Vagina (tissue), 2 donors: ENCODE measurements at regions not wholly inside any gene's neighbourhood (a gene's known extent, or its start where the extent isn't known, plus 50 kb on each side); places are given as distances from the start of the nearest gene placed in this dataset.
A peak's percentile ranks its signal among the peaks of the same experiment; 100 is the strongest.

Experiments
- DNase-seq, 2 donors: peaks; one replicate each; pipeline ENCODE4 v3.0.0-alpha.2; 2017; ENCODE audit errors: extremely low spot score in 2 of 2
- H3K27ac ChIP-seq: fragments of 200-600 bp; sonication (generic); one replicate; pipeline ENCODE4 v1.5.1; 2019
- H3K27me3 ChIP-seq: fragments of 200-600 bp; sonication (generic); one replicate; pipeline ENCODE4 v1.5.1; 2019
- H3K36me3 ChIP-seq, 2 donors: fragments of 200-600 bp; sonication (generic); one replicate each; pipeline ENCODE4 v1.5.1; 2017 to 2019
- H3K4me1 ChIP-seq: fragments of 200-600 bp; sonication (generic); one replicate; pipeline ENCODE4 v1.5.1; 2019
- H3K4me3 ChIP-seq, 2 donors: fragments of 200-600 bp; sonication (generic); 1 replicate in 1 of 2; 2 replicates in 1 of 2; pipeline ENCODE4 v1.5.1; 2016 to 2019
- H3K9me3 ChIP-seq: fragments of 200-600 bp; sonication (generic); one replicate; pipeline ENCODE4 v1.5.1; 2019
- CTCF ChIP-seq, 3 experiments: fragments of 450-650 bp in 2 of 3; fragments of 200-600 bp in 1 of 3; sonication (generic) in 1 of 3; IDR thresholded peaks; one replicate each; pipeline ENCODE4 v1.5.1; 2017 to 2019; ENCODE audit warnings: antibody characterized with exemption in 3 of 3, mild to moderate bottlenecking in 2 of 3, moderate library complexity in 2 of 3
- POLR2A ChIP-seq, 2 donors: fragments of 450-650 bp; IDR thresholded peaks; one replicate each; pipeline ENCODE4 v1.6.1; 2017; ENCODE audit warnings: antibody characterized with exemption in 2 of 2, mild to moderate bottlenecking in 2 of 2, moderate library complexity in 2 of 2
- POLR2AphosphoS5 ChIP-seq, 2 donors: sonication (generic); formaldehyde crosslinking; IDR thresholded peaks; one replicate each; pipeline ENCODE4 v1.9.0; 2017; ENCODE audit warnings: antibody characterized with exemption in 2 of 2, mild to moderate bottlenecking in 2 of 2, low read depth in 1 of 2; ENCODE audit not compliant: insufficient read depth in 1 of 2
- intact Hi-C: fragments of 100-400 bp; cut with DNase I; formaldehyde crosslinking; loops from one replicate; pipeline ENCODE4 v1.15.1; 2023

DNA sequence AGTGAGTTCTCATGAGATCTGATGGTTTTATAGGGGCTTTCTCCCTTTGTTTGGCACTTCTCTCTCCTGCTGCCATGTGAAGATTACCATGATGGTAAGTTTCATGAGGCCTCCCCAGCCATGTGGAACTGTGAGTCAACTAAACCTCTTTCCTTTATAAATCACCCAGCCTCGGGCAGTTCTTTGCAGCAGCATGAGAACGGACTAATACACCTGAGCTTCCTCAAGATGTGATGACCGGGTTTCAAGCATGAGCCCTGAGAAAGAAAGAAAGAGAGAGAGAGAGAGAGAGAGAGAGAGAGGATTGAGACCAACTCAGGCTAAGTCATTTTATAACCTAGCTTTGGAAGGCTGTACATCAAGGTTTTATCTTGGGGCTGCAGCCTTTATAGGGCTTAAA is 167.7 kb upstream of the SERPINE2 start:
- DNase-seq = no peak
- Histone ChIP-seq H3K36me3 (no peaks in the 10 kb centered on the region), H3K27ac (no peak overlapping the region), H3K4me3 (no peak overlapping the region), H3K4me1 (no peaks in the 10 kb centered on the region), H3K27me3 (no peaks in the 10 kb centered on the region), H3K9me3 (no peaks in the 10 kb centered on the region)
- TF ChIP-seq POLR2A (IDR thresholded peaks at IDR 0.05) (no peak), CTCF (IDR thresholded peaks at IDR 0.05) (no peak), POLR2AphosphoS5 (IDR thresholded peaks at IDR 0.05; ENCODE audit: insufficient read depth in 1 of 2, low read depth in 1 of 2) (no peak)
- intact Hi-C loops = no loop called here

DNA sequence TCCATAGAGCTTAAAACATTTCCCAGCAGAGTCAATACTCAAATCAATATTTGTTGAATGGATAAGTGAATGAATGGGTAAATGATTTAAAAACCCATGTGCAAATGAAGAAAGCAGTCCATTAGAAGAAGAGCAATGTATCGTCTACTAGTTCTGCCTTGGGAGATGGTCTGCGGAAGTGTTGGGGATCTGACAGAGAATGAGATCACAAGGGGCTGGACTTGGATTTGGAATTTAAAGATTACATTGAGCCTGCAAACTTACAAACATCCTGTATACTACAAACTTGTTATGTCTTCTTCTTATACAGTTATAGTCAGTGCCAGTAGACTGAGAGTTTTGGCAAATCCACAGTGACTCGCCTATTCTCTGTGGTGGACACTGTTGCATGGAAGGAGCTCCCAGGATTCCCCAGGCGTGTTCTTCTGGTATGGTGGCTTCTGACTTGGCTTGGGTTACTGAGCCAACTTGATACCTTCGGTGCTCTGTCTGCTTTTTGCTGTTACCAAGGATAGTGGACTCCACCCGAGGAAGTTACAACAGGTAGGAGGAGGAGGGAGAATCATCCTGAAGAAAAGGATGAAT is 163.3 kb upstream of the SERPINE2 start:
- H3K27me3 ChIP-seq = no peaks in the 10 kb centered on the region
- DNase-seq = peak in 1 of 2 donors; percentile 64
- no peaks in the 10 kb centered on the region for H3K9me3 ChIP-seq
- intact Hi-C loops = no loop called here
- no peaks in the 10 kb centered on the region for H3K36me3 ChIP-seq
- no peaks in the 10 kb centered on the region for H3K4me1 ChIP-seq
- H3K4me3 ChIP-seq = no peak overlapping the region
- no peak overlapping the region for H3K27ac ChIP-seq
- TF ChIP-seq CTCF (IDR thresholded peaks at IDR 0.05) (no peak), POLR2AphosphoS5 (IDR thresholded peaks at IDR 0.05; ENCODE audit: insufficient read depth in 1 of 2, low read depth in 1 of 2) (no peak), POLR2A (IDR thresholded peaks at IDR 0.05) (no peak)

DNA sequence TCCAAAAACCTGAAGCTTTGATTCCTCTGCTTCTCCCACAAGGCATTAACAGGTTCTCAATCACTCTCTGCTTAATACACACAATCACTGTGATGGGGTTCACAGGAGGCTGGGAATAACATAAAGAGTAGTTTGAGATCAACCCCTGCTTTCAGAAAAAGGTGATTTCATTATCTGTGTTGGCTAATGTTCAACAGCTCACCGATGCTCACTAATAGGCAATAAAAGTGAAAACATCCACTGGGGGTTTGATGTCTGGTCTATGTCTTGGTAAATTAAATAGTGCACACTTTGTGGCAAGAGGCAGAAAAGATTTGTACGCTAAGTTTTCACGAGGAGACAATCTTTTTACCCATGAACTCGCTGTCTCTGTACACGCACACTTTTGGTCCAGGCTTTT is 159.3 kb upstream of the SERPINE2 start:
- Histone ChIP-seq H3K27me3 (no peaks in the 10 kb centered on the region), H3K4me1 (no peaks in the 10 kb centered on the region), H3K36me3 (no peaks in the 10 kb centered on the region), H3K27ac (no peak overlapping the region), H3K9me3 (no peaks in the 10 kb centered on the region), H3K4me3 (no peak overlapping the region)
- no peak for DNase-seq
- intact Hi-C loops = no loop called here
- TF ChIP-seq POLR2A (IDR thresholded peaks at IDR 0.05) = no peak
- no peak for TF ChIP-seq POLR2AphosphoS5 (IDR thresholded peaks at IDR 0.05; ENCODE audit: insufficient read depth in 1 of 2, low read depth in 1 of 2)
- no peak for TF ChIP-seq CTCF (IDR thresholded peaks at IDR 0.05)

DNA sequence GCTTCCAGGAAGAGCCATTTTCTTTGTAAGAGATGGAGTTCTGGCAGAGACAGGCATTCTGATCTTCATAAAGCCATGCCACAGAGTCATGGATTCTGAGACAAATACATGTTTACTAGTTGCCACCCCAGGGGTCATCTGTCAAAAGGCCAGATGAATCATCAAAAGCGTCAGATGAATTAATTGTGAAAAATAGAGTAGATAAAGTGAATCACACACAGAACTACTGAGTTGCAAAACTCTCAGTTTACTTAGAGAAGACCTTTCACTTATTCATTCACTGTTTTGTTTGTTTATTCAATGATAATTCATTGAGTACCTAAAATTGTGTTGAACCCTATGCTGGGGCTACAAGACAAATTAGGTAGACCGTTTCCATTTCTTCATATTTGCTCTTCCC is 157.7 kb upstream of the SERPINE2 start:
- Histone ChIP-seq H3K9me3 (no peaks in the 10 kb centered on the region), H3K27me3 (no peaks in the 10 kb centered on the region), H3K4me3 (no peak overlapping the region), H3K27ac (no peak overlapping the region), H3K36me3 (no peaks in the 10 kb centered on the region), H3K4me1 (no peaks in the 10 kb centered on the region)
- DNase-seq = no peak
- no peak for TF ChIP-seq POLR2AphosphoS5 (IDR thresholded peaks at IDR 0.05; ENCODE audit: insufficient read depth in 1 of 2, low read depth in 1 of 2)
- no peak for TF ChIP-seq CTCF (IDR thresholded peaks at IDR 0.05)
- no peak for TF ChIP-seq POLR2A (IDR thresholded peaks at IDR 0.05)
- intact Hi-C loops = no loop called here

DNA sequence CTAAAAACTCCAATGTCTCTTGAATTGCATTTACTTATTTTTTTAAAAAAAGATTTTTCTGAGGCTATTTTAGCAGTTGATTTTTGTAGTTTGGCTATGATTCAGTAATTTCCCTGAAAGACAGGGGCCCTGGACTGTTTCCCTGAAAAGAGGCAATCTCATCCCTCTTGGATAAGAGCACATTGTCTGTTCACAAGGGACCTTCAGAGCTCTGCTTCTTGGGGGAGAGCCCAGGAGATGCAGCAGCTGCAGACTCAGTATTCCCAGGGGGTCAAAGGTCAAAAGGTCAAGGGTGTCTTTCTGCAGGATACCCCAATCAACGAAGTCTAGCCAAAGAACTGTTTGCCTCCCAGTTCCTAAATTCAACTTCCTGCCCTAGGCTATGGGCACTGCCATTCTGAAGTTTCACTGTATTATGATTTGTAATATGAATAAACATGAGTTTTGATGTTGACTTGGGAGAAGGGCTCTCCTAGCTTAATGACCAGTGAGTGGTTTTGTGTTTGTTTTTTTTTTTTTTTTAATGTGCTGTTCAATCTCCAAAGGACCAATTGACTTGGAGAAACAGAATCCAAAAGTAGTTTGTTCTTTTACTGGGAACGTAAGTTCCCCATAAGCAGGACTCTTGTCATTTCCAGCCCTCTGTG is 157.0 kb upstream of the SERPINE2 start:
- Histone ChIP-seq H3K36me3 (no peaks in the 10 kb centered on the region), H3K27ac (no peak overlapping the region), H3K9me3 (no peaks in the 10 kb centered on the region), H3K4me3 (no peak overlapping the region), H3K27me3 (no peaks in the 10 kb centered on the region), H3K4me1 (peaks cover 3% of the 10 kb centered on the region)
- DNase-seq = no peak
- no peak for TF ChIP-seq POLR2A (IDR thresholded peaks at IDR 0.05)
- no peak for TF ChIP-seq CTCF (IDR thresholded peaks at IDR 0.05)
- no peak for TF ChIP-seq POLR2AphosphoS5 (IDR thresholded peaks at IDR 0.05; ENCODE audit: insufficient read depth in 1 of 2, low read depth in 1 of 2)
- intact Hi-C loops = no loop called here
